ENCODE measurements at regions not wholly inside any gene's neighbourhood (a gene's known extent, or its start where the extent isn't known, plus 50 kb on each side); places are given as distances from the start of the nearest gene placed in this dataset.

GRCh38 chr1:36542962-36543515 lies 60.3 kb upstream of the CSF3R start:
- DNase-seq (ENCODE audit: low read depth), result no peak

GRCh38 chr1:36542024-36542961 lies 59.6 kb upstream of the CSF3R start:
- no peak for DNase-seq (ENCODE audit: low read depth)

GRCh38 chr1:36540056-36540455 lies 57.3 kb upstream of the CSF3R start:
- no peak for DNase-seq (ENCODE audit: low read depth)

- DNase-seq (ENCODE audit: low read depth), result no peak
Measured at GRCh38 chr1:36539526-36539925, 56.8 kb upstream of the CSF3R start.

- DNase-seq (ENCODE audit: low read depth), result no peak
Measured at GRCh38 chr1:36537991-36538390, 55.3 kb upstream of the CSF3R start.

GRCh38 chr1:36537190-36537768 lies 54.6 kb upstream of the CSF3R start:
- no peak for DNase-seq (ENCODE audit: low read depth)

- DNase-seq (ENCODE audit: low read depth), result no peak
Measured at GRCh38 chr1:36536727-36537126, 54.0 kb upstream of the CSF3R start.

- no peak for DNase-seq (ENCODE audit: low read depth)
Measured at GRCh38 chr1:36534711-36535412, 52.1 kb upstream of the CSF3R start.

GRCh38 chr1:36533897-36534296 lies 51.2 kb upstream of the CSF3R start:
- no peak for DNase-seq (ENCODE audit: low read depth)

- DNase-seq (ENCODE audit: low read depth), result no peak
Measured at GRCh38 chr1:36532810-36533401, 50.2 kb upstream of the CSF3R start.

Data from stimulated activated CD4-positive, alpha-beta T cell treated with anti-CD3 and anti-CD28 coated beads, Interleukin-2, amount 100 ng/mL, for 4 hours (primary cell).